ENCODE measurements at regions not wholly inside any gene's neighbourhood (a gene's known extent, or its start where the extent isn't known, plus 50 kb on each side); places are given as distances from the start of the nearest gene placed in this dataset.

DNA sequence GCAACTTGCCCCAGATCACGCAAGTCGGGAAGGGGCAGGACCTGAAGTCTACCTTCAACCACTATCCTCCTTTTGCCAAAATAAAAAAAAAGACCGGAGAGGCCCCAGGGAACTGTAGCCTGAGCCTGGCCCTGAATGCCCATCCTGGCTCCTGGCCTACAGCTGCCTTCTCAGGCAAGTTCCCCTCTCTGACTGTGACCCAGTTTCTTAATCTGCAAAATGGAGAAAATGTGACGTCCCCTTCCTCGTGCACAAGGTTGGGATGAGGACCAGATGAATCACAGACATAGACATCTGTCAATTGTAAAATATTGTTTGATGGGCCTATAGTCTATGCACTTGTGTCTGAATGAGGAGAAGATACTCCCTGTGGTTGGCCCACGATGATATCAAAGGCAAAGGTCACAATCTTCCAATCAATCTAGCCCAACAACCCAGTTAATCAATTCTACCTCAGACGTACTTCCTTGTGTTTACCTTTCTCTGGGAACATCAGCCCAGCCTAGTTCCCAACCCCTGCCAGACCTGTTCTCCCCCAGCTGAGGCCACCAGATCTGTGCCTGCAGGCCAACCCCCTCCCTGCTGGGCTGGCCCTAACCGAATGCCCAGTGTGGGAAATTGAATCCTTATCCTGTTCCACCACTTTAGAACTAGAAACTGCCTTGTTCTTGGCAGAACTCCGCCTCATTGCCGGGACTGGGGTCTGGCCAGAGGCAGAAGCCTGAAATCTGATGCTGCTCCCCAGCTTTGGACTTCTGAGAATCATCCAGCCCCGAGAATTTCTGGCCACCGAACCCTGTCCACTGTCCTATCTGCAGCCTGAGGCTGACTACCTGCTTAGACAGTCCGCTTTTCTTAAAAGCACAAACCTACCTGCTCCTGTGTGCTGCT, 101.8 kb upstream of the LIPC start:
- no peak for DNase-seq

DNA sequence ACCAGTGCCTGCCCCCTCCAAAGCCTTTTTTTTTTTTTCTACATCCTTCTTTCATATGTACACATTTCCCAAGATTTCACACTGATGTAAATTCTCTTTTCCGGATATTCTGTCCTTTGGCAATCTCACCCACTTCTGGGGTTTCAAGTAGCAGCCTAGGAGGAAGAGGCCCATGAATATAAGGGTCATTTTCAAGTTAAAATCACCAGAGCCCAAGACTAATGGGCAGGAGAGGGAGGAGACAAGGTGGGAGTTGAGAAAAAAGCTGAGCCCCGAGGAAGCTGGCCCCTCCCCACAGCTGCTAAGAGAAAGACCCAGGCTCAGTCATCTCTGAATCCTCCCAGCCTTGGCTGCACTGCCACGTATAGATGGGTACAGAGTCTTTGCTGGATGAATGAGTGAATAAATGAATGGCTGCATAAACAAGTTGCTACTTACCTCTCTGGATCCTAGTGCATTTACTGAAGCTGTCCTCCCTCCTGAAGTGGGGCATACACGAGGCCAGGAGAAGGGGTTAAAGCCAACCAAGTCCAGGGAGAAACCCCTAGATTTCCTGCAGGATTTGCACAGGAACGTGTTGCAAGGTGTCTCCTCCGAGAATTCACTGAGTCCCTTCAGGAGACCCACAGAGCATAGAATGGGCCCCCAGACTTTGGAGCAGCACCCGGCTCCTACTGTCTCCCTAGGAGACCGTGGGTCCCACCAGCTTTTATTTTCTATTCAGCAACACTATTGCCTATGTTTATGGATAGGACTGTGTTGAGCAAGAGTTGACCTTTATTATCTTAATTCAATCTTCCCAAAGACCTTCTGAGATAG, 100.8 kb upstream of the LIPC start:
- no peak for DNase-seq

DNA sequence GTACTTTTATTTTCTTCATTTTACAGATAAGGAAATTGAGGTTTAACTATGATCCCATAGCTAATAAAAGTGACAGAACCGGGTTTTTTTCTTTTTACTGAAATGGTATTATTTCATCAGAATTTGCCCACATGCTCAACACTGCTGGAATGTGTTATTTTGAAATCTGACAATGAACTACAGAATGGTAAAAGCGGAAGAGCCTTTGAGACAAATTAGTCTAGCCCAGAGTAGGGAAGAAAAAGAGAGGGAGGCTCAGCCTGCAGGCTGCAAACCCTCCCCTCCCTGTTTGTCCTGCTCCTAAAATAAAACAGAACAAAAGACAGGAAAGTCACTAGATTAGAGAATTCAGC, 100.3 kb upstream of the LIPC start:
- DNase-seq: no peak

DNA sequence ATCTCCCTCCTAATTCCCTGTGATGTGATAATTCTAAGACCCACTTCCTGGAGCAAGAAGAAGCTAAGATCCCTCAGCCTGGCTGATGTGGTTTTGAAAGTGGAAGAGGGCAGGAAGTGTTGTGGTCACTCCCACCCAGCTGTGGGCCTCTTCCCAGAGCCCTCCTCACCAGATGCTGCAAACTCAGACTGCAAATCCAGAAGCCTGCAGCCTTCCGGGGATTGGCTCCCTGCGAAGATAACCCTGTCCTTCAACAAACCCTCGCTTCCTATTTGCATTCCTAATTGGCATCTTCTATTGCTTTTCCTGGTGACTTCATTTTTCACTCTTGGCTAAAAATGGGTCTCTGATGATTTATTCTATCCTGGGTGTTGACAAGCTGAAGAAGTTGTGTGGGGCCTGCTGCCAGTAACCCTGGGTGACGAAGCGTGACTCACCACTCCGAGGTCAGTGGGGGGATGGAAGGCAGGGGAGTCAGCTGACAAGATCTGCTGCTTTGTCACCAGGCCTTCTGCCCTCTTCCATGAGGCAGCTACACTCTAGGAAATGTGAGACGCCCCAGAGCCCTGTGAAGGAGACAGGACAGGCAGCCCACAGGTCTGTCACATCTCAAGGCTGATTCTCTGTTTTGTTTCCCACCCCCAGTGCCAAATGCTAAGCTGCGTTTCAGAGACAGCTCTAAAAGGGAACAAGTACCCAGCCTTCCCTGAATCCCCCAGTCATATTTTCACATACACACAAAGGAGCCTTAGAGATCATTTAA, 99.7 kb upstream of the LIPC start:
- DNase-seq: peak; percentile 79

DNA sequence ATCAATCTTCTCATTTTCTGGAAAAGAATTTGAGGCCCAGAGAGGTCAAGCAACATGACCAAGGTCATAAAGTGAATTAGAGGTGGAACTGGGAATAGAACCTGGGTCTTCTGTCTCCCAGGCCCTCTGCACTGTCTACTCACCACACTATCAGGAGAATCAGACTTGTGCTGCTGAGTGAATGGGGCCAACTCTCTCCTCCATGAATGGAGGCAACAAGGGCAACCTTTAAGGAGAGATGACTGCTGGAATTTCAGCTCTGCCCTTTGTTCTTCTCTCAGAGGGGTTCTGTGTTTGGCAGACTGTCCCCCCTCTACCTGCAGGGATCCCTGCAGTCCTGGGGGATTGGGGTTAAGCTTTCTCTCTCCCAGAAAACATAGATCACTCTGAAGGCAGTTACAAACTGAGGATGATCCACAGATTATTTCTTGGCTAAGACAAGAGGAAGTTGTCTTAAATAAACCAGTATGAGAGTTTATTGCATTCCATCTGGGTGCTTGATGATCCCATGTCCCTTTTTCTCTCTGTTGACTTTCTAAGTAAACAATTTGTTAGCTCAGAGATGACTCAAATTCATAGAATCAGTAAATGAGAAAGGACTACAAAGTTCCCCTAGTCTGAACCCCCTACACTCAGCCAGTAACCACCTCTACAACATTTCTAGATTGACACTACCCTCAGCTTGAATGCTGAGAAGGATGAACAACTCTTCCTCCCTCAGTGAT, 99.0 kb upstream of the LIPC start:
- DNase-seq: no peak

DNA sequence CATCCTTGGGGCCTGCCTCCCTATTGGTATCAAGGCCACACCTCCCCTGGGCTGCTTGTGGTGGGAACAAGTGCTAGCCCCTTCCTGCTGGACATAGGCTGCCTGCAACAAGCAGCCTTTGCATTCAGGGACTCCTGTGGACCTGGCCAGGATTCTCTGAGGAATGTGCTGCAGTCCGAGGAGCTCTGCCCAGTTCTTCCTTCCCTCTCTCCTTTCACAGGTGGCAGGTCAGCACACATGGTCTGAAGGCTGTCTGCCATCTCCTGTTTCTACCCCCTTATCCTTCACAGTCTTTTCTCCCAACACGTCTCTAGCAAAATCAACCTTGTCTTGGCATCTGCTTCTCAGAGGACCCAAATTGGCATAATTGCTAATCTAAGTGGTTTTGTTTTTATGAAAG, 97.0 kb upstream of the LIPC start:
- no peak for DNase-seq

DNA sequence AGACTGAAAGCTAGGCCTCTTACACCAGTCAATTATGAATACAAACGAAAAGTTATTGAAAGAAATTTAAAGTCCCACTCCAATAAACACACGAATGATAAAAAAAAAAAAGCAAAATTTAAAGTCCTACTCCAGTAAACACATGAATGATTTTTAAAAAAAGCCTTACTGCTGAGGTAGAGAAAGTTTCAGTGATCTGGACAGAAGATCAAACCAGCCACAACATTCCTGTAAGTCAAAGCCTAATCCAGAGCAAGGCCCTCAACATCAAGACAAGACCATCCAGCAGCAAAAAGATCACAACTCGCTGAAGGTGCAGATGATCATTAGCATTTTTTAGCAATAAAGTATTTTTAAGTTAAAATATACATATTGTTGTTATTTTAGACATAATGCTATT, 95.6 kb upstream of the LIPC start:
- DNase-seq: no peak

DNA sequence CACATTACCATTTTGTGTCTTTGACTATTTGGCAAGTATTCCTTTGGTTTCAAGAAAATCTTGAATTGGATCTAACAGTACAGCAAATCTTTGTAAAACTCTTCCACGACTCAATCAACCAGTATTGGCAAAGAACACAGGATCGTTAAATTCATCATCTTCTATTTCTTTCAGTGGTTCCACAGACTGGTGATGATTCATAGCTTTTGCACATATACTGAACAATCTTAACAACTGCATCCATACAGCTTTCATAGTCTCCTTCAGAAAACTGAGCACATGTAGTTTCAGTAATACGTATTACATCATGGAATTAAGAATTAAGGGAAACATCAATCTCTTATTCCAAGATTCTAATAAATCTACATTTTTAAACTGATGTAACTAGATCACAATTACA, 91.6 kb upstream of the LIPC start:
- no peak for DNase-seq

DNA sequence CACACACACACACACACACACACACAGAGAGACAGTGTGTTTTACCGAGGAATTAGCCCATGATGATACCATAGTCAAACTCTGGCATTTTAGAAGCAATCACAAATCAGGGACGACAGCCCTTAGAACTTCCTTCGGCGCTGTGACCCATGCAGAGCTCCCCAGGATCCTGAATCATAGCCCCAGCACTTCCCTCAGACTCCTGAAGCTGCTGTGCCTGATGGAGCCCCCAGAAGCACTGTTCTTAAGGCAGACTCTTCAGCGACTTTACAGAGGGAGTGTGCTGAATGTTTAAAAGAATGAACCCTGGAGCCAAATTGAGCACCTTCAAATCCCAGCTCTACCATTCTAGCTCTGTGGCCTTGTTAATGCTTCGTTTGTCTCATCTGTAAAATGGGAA, 89.3 kb upstream of the LIPC start:
- DNase-seq: no peak

DNA sequence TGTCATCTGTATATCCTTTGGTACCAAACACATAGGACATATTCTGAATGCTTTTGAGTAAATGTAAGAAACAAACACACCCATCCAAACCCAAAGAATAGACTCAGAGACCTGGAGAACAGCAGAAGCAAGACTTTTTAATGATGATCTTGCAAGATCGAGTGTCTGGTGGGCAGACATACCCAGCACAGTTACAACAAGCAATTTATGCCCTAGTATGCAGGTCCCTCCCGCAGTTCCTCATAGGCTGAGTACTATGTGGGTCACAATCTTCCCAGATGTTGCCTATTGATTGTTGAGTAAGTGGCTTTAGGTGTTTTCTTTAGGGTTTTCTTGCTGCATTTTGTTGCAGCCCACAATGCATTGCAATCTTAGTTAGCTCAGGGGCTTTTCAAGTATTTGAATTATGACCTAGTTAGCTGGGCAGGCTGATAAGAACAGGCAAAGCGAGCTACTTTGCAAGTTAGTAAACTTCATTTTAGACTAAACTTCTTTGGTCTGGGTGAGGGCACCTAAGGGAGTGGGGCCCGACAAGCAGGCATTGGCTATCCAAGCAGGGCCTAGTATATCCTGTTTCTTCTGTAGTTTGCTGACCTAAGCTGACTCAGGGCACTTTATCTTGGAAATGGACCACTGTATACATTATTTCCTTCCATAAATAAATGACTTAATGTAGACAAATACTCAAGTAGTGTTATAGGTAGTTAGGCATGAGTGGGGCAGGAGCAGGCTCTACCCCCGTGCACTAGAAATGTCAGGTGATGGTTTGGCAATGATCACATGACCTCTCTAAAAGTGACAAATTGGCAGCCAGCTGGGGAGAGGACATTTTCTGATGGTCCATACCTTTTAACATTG, 87.3 kb upstream of the LIPC start:
- no peak for DNase-seq

DNA sequence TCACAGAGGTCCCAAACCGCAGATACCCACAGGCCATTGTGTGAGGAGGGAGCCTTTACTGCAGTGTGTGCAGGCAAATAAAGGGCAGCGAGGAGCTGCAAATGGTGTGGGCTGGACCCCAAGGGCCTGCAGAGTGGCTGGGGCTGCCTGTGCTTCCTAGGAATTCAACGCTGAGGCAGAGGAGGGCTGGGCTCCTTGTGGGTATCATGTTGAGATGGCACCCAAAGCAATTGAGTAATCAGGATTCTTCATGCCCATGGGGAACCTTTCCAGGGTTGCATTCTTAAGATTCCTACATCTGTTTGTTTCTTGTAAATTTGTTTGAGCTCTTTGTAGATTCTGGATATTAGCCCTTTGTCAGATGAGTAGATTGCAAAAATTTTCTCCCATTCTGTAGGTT, 85.4 kb upstream of the LIPC start:
- DNase-seq: no peak

DNA sequence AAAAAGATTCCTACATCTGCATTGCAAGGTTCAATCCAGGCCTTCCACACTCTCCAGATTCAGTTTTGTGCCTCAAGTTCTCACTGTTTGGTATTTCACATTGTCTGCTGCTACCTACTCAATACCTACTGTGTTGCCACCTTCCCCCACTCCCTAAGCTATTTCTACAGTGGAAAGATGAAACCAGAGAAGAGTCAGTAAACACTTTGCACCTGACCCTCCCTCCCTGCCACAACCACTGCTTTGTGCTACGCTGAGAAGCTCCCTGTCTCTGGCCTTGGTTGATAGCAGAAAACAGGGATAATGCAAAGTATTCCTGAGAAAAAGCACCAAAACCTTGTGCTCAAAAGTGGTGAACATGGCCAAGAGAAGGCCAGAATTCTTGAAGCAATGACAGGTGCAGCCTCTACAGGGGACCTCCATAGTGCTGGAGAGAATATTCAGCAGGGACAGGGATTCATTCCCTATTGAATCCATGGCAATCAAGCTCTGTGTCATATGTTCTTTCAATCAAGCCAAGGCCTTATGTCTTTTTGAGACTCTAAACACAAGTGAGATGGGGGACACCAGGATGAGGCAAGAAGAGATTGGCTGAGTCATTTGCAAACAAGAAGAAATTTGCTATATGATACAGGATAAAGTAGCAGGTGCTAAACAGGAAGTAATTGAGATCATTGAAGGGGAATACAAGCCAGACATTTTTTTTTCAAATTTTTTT, 83.5 kb upstream of the LIPC start:
- no peak for DNase-seq

DNA sequence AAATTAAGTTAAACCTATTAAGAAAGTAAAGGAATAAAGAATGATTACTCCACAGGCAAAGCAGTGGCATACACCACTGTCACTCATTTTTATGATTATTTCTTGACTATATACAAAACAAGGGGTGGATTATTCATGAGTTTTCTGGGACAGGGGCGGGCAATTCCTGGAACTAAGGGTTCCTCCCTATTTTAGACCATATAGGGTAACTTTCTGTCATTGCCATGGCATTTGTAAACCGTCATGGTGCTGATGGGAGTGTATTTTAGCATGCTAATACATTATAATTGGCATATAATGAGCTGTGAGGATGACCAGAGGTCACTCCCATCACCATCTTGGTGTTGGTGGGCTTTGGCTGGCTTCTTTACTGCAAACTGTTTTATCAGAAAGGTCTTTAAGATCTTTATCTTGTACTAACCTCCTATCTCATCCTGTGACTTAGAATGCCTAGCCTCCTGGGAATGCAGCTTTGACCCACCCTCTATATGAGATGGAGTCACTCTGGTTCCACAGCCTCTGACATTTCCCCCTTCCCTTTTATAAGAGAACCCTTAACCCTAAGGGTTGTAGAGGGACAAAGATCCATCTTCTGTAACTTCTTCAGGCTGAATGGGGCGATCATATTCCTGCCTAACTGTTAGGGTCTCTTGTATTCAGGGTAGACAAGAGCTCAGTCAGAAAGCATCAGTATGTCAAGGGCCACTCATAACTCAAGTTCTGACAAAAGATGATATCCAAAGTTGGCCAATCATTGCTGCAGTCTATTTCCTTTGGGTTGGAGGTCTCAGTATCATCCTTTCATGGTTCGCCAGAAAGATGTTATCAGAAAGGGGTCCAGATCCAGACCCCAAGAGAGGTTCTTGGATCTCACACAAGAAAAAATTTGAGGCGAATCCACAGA, 79.5 kb upstream of the LIPC start:
- no peak for DNase-seq

DNA sequence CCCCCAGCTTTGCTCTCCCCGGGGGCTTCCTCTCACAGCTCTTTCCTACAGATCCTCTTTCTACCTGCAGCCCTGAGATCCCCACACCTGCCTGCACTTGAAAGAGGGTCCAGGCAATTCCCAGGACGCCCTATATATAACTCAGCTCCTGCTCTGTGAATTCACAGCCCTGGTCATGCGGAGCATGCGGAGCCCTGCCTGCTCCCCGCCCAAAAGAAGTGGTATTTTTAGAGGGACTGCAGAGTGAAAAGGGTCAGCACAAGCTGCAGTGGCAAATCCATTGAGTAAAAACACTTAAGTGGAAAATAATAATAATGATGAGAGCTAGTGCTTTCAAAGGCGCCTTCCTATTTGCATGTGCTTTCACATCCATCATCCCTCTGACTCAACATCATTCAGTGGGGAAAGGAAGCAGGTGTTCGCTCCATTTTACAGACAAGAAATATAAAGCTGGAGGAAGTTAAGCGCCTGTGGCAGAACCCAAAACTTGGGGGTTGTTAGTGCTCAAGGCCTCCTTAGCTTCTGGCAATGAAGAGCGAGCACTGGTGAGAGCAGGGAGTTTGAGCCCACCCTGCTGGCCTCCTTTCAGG, 76.3 kb upstream of the LIPC start:
- DNase-seq: no peak

DNA sequence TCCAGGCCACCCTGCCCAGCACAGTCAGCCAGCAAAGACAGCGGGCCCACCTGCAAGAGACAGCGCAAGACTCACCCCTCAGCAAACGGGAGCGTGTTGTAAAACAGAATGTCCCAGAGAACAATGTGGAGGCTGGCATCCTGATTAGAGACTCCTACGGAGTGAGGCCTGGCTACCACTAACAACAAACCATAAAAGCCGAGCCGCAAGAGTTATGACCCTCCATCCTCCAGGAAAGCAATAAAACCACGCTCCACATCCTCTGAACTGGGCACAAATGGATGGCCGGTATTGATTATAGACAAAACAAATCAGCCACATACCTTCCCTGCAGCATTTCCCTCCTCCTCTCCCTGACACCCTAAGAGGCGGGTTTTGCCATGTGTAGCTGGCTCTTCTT, 75.8 kb upstream of the LIPC start:
- no peak for DNase-seq

DNA sequence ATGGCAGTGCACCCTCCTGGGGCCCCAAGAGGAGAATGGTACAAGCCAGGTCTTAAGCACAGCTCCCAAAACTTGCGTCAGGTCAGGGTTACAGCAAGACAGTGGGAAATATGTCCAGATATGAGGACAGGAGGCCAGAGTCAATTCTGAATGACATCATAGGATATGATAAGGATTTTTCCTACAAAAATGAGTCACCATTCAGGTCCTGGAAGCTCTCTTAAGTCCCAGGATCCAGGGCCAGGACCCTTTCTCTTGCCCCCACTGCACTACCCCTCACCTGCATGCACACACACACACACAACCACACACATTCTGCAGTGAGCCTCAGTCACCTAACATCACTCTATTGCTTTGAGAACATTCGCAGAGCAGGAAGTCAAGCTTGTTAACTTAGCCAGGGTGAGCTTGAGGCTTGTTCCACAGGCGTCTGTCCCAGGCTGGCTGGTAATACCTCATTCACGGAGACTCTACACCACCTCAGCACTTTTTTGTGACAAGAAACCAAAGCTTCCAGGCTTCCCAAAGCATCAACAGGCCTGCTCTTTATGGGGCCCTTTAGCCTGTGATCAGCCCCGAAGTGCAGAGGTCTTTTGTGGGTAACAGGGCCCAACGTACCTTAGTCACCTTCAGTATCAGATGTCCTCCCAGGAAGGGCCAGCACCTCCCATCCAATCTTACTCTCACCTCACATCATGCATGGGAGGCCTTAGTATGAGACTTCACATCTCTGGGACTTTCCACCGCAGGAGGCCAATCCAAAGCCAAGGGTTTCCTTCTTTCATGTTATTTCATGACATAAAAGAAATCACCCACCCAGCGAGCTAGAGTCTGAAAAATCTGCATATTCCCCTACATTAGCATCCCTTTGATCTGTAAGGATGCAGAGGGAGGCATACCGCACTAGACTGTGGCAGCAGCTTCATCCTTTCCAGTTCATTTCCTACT, 74.0 kb upstream of the LIPC start:
- DNase-seq: no peak

DNA sequence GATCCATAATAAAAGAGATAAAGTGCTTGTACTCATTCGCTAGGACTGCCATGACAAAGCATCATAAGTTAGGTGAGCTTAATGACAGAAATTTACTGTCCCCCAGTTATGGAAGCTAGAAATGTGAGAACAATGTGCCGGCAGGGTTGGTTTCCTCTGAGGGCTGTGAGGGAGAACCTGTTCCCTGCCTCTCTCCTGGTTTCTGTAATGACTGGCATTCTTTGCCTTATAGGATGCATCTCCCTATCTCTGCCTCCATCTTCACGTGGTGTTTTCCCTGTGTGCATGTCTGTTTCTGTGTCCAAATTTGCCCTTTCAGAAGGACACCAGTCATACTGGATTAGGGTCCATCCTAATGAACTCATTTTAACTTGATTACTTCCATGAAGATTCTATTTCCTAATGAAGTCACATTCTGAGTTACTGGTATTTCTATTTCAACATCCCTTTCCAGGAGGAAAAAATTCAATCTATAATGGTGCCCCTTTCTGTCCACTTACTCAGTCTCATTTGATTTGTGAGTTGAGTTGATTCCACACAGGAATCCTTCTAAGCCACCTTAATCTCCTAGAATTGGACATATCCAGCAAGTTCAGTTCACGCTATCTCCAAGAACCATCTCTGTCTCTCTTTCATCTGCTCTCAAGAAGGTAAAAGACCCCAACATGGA, 71.2 kb upstream of the LIPC start:
- no peak for DNase-seq

DNA sequence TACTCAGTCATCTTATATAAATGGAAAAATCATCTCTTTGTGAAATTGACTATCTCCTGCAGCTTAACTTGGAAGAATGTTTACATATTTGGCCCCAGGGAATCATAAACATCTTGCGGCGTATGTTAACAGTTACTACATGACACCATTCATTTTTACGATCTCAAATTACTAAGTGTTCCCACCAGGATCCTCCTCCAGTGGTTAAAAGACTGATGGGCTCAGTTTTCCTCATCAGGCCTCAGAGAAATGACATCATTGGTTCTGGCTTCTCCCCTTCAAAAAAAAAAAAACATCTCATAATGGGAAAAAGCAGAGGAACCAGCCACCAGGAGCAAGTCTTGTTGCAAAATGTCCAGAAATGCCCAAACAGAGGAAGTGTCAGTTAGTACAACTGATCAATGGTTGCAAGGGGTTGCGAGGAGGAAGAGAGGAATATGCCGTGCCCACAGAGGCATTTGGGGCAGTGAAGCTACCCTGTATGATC, 70.5 kb upstream of the LIPC start:
- DNase-seq: no peak
